ENCODE measurements at regions not wholly inside any gene's neighbourhood (a gene's known extent, or its start where the extent isn't known, plus 50 kb on each side); places are given as distances from the start of the nearest gene placed in this dataset.
"Not testable (repeated sequence)": the region's sequence is repeated elsewhere in the genome, so short reads cannot be mapped to it uniquely, and the experiment has no call there.

- DNase-seq (ENCODE audit: low read depth, low spot score), result no peak
Measured at GRCh38 chr1:65062339-65062738, 85.7 kb upstream of the AK4 start.

GRCh38 chr1:65063025-65063424, 85.0 kb upstream of the AK4 start:
- DNase-seq (ENCODE audit: low read depth, low spot score), result no peak

GRCh38 chr1:65064981-65065380, 83.0 kb upstream of the AK4 start:
- no peak for DNase-seq (ENCODE audit: low read depth, low spot score)

GRCh38 chr1:65065524-65066418, 82.2 kb upstream of the AK4 start:
- DNase-seq (ENCODE audit: low read depth, low spot score), result no peak

- DNase-seq (ENCODE audit: low read depth, low spot score), result no peak
Measured at GRCh38 chr1:65066419-65066765, 81.6 kb upstream of the AK4 start.

- DNase-seq (ENCODE audit: low read depth, low spot score), result peak; percentile 50
Measured at GRCh38 chr1:65066766-65067490, 81.1 kb upstream of the AK4 start.

- no peak for DNase-seq (ENCODE audit: low read depth, low spot score)
Measured at GRCh38 chr1:65067491-65068201, 80.4 kb upstream of the AK4 start.

DNA sequence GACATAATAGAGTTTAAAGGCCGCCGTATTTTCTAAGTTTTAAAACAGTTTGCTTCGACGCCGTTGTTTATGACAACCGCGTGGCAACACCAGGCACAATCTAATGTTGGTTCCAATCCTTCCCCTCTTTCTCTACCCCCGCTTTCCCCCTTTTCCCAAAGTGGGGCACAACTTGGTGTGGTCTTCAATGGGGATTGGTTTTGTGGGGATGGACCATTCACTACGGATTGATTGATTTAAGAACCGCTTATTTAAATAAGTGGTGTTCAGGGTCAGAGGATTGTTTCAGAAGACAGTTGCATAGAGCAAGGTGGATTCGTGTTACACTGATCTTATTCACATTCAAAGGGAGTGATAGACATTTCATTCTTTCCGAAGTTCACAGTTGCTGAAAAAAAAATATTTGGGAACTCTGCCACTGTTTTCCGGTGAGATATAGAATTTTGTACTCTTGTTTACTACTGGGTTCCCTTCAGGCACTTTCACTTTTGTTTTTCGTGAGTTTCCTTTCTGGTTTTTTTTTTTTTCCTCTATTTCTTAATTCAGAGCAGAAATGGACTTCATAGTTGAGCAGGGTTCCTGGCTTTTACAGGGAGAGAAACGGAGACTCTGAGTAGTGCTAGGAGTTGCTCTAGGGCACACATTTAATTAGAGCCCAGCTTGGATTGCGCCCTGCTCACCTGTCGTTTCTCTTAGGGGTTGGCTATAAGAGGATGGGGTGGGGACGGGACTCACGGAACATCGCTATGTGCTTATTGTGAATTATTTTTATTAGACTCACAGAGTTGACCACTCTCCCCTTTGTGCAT, 79.6 kb upstream of the AK4 start:
- no peak for DNase-seq (ENCODE audit: low read depth, low spot score)

DNA sequence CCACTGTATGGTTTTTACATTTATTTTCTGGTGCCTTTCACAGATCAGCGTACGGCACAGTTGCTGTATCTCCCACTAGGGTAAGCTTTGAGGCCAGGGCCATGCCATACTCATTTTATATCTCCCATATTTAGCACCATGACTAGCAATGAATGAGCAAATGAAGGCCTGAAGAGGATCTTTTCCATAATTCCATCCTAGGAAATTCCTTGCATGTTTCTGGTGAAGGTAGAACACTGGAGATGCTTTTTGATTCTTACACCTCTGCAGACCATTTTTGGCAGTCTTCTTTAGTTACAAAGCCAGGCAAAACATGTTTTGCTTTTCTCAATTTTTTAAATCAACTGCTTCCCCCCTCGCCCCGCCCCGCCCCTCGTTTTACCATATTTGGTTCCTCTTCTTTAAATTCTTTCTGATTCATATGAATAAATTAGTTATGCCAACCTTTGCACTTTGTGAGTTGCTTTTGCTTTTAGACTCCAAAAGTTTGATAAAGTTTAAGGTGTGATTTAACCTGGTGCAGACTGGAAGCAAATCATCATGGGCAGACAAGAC, 78.9 kb upstream of the AK4 start:
- peak; percentile 23 for DNase-seq (ENCODE audit: low read depth, low spot score)

- no peak for DNase-seq (ENCODE audit: low read depth, low spot score)
Measured at GRCh38 chr1:65072845-65073244, 75.2 kb upstream of the AK4 start.

GRCh38 chr1:65075123-65075976, 72.7 kb upstream of the AK4 start:
- peak; percentile 47 for DNase-seq (ENCODE audit: low read depth, low spot score)

GRCh38 chr1:65077369-65077768, 70.6 kb upstream of the AK4 start:
- DNase-seq (ENCODE audit: low read depth, low spot score), result no peak

GRCh38 chr1:65079941-65080340, 68.1 kb upstream of the AK4 start:
- no peak for DNase-seq (ENCODE audit: low read depth, low spot score)

DNA sequence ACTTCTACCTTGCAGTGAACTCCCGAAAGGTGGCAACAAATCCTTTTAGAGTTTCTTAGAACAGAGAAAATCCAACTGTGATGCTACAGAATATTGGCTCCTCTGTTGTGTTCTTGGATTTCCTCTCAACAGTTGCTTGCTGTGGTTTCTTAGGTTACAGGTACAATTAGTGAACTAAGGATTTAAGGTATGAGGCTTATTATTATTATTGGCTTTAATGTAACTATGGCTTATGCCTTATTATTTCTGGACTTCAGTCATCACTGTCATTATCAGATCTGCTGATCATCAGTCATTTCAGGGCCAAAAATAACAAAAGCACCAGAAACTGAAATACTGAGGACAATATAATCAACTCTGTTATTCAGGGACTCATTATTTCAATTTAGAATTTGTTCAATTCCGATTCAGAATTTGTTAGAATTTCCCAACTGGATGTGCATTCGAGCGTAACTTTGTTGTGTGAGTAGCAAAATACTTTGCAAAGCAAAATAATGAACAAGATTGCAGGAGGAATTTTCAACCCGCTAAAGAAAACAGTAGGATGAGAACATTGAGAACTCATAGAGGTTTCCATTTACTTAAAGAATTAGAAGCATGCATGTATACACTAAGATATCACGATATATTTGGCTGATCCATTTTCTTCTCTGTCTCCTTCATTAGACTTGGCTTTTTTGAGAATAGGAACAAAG, 65.5 kb upstream of the AK4 start:
- no peak for DNase-seq (ENCODE audit: low read depth, low spot score)

DNA sequence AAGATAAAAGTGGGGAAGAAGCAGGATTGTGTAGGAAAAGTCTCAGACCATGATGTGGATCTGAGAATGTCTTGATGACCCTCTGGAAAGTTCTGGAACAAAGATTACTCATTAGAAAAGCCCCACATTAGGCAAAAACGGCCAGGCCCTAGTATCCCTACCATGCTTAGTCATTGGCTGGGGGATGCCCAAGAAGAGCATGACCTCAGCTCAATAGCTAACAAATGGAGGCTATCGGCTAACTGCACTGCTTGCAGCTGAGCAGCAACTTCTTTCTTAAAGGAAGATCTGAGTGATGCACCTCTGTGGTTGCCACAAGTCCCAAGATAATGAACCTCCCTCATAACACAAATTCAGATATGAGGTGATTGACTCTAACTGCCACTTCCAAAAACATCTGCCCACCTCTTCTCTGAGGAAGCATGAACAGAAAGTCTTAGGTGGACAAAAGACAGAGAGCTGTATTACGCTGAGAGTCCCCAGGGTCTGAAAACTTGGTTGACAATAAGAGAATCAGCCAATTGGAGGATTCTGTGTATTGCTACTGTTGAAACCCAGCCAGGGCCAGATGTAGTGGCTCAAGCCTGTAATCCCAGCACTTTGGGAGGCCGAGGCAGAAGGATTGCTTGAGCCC, 64.6 kb upstream of the AK4 start:
- no peak for DNase-seq (ENCODE audit: low read depth, low spot score)

GRCh38 chr1:65084066-65084465, 63.9 kb upstream of the AK4 start:
- no peak for DNase-seq (ENCODE audit: low read depth, low spot score)

DNA sequence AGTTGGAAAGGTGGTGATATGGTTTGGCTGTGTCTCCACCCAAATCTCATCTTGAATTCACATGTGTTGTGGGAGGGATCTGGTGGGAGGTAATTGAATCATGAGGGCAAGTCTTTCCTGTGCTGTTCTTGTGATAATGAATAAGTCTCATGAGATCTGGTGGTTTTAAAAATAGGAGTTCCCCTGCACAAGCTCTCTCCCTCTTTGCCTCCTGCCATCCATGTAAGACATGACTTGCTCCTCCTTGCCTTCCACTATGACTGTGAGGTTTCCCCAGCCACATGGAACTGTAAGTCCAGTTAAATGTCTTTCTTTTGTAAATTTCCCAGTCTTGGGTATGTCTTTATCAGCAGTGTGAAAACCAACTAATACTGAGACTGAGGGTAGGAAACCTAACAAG, 60.5 kb upstream of the AK4 start:
- DNase-seq (ENCODE audit: low read depth, low spot score), result not testable (repeated sequence)

DNA sequence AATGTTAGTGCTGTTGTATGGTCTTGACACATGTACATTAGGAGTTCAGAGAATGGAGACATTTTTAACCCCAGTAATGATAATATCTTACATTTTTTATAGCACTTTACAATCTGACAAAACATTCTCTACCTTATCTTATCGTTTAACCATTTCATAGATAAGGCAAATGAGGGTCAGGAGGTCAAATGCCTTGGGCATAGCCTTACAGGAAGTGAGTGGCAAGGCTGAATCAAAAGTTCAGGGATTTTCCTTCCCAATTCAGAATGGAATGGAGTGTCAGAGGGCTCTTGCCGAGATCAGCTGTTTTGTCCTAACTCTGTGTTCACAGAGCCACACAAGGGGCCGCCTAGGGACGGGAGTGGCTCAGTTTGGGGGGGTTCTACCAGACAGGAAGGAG, 57.6 kb upstream of the AK4 start:
- DNase-seq (ENCODE audit: low read depth, low spot score), result no peak

- no peak for DNase-seq (ENCODE audit: low read depth, low spot score)
Measured at GRCh38 chr1:65092691-65093090, 55.3 kb upstream of the AK4 start.
